ENCODE measurements at regions not wholly inside any gene's neighbourhood (a gene's known extent, or its start where the extent isn't known, plus 50 kb on each side); places are given as distances from the start of the nearest gene placed in this dataset.
A peak's percentile ranks its signal among the peaks of the same experiment; 100 is the strongest.

DNA sequence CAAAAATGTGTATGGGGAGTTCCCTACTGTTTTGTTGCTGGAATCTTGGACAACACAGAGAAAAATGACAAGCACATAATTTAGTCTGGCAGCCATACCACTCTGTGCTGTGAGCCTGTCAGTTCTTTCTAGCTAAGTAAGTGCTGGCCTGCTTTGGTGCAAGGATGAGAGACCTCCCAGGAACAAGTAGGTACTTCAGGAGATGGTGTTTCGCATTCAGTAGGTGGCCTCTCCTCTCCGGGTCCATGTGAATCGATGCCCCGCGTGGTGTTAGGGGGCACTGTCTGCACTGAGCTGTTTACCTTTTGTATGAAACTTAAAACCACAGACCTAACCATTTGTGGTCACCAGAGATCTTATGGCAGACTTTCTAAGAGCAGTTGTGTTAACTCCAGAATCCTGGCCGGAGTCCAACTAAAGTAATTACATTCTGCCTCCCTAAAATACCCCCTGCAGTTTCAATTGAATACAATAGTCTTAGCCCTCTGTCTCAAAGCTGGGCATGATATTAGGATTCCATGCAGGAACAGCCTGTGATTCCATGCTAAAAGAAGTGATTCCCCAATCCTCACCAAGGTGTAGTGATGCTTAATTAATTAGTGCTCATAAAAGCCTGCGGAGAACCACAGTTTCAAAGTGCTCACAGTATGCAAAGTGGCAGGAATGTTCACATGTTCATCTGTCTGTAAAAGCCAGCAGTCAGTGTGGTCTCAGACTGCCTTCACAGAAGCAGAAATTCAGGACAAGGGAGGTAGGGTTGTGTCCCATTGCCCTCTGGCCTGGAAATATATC is 64.2 kb downstream of the LLPH start:
- CTCF ChIA-PET = interaction anchor here (0.5 to 2.5 kb wide), 9 partner anchors 14 to 292 kb away, joined by 3 to 16 read pairs (median 4); no protein-coding TSS in a partner anchor
- H3K27ac ChIP-seq (ENCODE audit: extremely low read depth, low read depth, low read length) = peak overlapping the region; percentile 77
- no peak for TF ChIP-seq ZNF404 (tag by site-specific recombination; IDR thresholded peaks at IDR 0.05)
- no peak for TF ChIP-seq ZNF394 (tag by site-specific recombination; IDR thresholded peaks at IDR 0.05; ENCODE audit: borderline replicate concordance)
- TF ChIP-seq, protein P1, sequence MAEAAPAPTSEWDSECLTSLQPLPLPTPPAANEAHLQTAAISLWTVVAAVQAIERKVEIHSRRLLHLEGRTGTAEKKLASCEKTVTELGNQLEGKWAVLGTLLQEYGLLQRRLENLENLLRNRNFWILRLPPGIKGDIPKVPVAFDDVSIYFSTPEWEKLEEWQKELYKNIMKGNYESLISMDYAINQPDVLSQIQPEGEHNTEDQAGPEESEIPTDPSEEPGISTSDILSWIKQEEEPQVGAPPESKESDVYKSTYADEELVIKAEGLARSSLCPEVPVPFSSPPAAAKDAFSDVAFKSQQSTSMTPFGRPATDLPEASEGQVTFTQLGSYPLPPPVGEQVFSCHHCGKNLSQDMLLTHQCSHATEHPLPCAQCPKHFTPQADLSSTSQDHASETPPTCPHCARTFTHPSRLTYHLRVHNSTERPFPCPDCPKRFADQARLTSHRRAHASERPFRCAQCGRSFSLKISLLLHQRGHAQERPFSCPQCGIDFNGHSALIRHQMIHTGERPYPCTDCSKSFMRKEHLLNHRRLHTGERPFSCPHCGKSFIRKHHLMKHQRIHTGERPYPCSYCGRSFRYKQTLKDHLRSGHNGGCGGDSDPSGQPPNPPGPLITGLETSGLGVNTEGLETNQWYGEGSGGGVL (tag by site-specific recombination; IDR thresholded peaks at IDR 0.05) = 0 out of 2 replicates have a peak, but pooled peaks have one; percentile 20
- TF ChIP-seq, protein P2, sequence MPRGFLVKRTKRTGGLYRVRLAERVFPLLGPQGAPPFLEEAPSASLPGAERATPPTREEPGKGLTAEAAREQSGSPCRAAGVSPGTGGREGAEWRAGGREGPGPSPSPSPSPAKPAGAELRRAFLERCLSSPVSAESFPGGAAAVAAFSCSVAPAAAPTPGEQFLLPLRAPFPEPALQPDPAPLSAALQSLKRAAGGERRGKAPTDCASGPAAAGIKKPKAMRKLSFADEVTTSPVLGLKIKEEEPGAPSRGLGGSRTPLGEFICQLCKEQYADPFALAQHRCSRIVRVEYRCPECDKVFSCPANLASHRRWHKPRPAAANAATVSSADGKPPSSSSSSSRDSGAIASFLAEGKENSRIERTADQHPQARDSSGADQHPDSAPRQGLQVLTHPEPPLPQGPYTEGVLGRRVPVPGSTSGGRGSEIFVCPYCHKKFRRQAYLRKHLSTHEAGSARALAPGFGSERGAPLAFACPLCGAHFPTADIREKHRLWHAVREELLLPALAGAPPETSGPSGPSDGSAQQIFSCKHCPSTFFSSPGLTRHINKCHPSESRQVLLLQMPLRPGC (tag by site-specific recombination; IDR thresholded peaks at IDR 0.05) = no peak
- no peak for TF ChIP-seq HOXC10 (CRISPR knock-in tag; IDR thresholded peaks at IDR 0.05)
- TF ChIP-seq ZNF624 (tag by site-specific recombination; IDR thresholded peaks at IDR 0.05) = no peak
- TF ChIP-seq, protein P3, sequence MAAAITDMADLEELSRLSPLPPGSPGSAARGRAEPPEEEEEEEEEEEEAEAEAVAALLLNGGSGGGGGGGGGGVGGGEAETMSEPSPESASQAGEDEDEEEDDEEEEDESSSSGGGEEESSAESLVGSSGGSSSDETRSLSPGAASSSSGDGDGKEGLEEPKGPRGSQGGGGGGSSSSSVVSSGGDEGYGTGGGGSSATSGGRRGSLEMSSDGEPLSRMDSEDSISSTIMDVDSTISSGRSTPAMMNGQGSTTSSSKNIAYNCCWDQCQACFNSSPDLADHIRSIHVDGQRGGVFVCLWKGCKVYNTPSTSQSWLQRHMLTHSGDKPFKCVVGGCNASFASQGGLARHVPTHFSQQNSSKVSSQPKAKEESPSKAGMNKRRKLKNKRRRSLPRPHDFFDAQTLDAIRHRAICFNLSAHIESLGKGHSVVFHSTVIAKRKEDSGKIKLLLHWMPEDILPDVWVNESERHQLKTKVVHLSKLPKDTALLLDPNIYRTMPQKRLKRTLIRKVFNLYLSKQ (tag by site-specific recombination; IDR thresholded peaks at IDR 0.05; ENCODE audit: borderline replicate concordance) = no peak
- TF ChIP-seq, protein P4, sequence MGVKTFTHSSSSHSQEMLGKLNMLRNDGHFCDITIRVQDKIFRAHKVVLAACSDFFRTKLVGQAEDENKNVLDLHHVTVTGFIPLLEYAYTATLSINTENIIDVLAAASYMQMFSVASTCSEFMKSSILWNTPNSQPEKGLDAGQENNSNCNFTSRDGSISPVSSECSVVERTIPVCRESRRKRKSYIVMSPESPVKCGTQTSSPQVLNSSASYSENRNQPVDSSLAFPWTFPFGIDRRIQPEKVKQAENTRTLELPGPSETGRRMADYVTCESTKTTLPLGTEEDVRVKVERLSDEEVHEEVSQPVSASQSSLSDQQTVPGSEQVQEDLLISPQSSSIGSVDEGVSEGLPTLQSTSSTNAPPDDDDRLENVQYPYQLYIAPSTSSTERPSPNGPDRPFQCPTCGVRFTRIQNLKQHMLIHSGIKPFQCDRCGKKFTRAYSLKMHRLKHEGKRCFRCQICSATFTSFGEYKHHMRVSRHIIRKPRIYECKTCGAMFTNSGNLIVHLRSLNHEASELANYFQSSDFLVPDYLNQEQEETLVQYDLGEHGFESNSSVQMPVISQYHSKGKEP (tag by site-specific recombination; IDR thresholded peaks at IDR 0.05) = peak; percentile 61
- no peak for TF ChIP-seq ZNF596 (tag by site-specific recombination; IDR thresholded peaks at IDR 0.05)
- no peak for TF ChIP-seq ZNF133 (tag by site-specific recombination; IDR thresholded peaks at IDR 0.05)
- TF ChIP-seq ZBTB17 (tag by site-specific recombination; IDR thresholded peaks at IDR 0.05) = peak; percentile 72
- no peak for TF ChIP-seq ZBTB21 (tag by site-specific recombination; IDR thresholded peaks at IDR 0.05)
- TF ChIP-seq, protein P5, sequence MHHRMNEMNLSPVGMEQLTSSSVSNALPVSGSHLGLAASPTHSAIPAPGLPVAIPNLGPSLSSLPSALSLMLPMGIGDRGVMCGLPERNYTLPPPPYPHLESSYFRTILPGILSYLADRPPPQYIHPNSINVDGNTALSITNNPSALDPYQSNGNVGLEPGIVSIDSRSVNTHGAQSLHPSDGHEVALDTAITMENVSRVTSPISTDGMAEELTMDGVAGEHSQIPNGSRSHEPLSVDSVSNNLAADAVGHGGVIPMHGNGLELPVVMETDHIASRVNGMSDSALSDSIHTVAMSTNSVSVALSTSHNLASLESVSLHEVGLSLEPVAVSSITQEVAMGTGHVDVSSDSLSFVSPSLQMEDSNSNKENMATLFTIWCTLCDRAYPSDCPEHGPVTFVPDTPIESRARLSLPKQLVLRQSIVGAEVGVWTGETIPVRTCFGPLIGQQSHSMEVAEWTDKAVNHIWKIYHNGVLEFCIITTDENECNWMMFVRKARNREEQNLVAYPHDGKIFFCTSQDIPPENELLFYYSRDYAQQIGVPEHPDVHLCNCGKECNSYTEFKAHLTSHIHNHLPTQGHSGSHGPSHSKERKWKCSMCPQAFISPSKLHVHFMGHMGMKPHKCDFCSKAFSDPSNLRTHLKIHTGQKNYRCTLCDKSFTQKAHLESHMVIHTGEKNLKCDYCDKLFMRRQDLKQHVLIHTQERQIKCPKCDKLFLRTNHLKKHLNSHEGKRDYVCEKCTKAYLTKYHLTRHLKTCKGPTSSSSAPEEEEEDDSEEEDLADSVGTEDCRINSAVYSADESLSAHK (tag by site-specific recombination; IDR thresholded peaks at IDR 0.05) = peak; percentile 55; the same call in 1 of the 2 replicates
- TF ChIP-seq ZNF423 (tag by site-specific recombination; IDR thresholded peaks at IDR 0.05) = 0 out of 2 replicates have a peak, but pooled peaks have one; percentile 35
- no peak for TF ChIP-seq ZFP3 (tag by site-specific recombination; IDR thresholded peaks at IDR 0.05; ENCODE audit: low read depth)
- TF ChIP-seq ZNF549 (tag by site-specific recombination; IDR thresholded peaks at IDR 0.05) = no peak
- no peak for TF ChIP-seq ZNF544 (tag by site-specific recombination; IDR thresholded peaks at IDR 0.05)
- no peak for TF ChIP-seq ZNF311 (tag by site-specific recombination; IDR thresholded peaks at IDR 0.05; ENCODE audit: borderline replicate concordance)
- TF ChIP-seq FEZF1 (tag by site-specific recombination; IDR thresholded peaks at IDR 0.05) = peak; percentile 93
- TF ChIP-seq ZNF561 (tag by site-specific recombination; IDR thresholded peaks at IDR 0.05; ENCODE audit: borderline replicate concordance) = peak; percentile 86; the same call in 1 of the 2 replicates
- TF ChIP-seq, protein P6, sequence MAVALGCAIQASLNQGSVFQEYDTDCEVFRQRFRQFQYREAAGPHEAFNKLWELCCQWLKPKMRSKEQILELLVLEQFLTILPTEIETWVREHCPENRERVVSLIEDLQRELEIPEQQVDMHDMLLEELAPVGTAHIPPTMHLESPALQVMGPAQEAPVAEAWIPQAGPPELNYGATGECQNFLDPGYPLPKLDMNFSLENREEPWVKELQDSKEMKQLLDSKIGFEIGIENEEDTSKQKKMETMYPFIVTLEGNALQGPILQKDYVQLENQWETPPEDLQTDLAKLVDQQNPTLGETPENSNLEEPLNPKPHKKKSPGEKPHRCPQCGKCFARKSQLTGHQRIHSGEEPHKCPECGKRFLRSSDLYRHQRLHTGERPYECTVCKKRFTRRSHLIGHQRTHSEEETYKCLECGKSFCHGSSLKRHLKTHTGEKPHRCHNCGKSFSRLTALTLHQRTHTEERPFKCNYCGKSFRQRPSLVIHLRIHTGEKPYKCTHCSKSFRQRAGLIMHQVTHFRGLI (tag by site-specific recombination; IDR thresholded peaks at IDR 0.05) = no peak
- TF ChIP-seq SP7 (tag by site-specific recombination; IDR thresholded peaks at IDR 0.05) = peak; percentile 96
- peak; percentile 61 for TF ChIP-seq ZNF600 (tag by site-specific recombination; IDR thresholded peaks at IDR 0.05)
- TF ChIP-seq ZNF202 (tag by site-specific recombination; IDR thresholded peaks at IDR 0.05; ENCODE audit: borderline replicate concordance) = no peak
- no peak for TF ChIP-seq ZNF621 (tag by site-specific recombination; IDR thresholded peaks at IDR 0.05)
- no peak for TF ChIP-seq PRDM1 (tag by site-specific recombination; IDR thresholded peaks at IDR 0.05)
- no peak for TF ChIP-seq SETDB1 (IDR thresholded peaks at IDR 0.05; ENCODE audit: insufficient read length, low read length)

More for the DNA sequence above, 64.2 kb downstream of the LLPH start:
- no peaks in the 10 kb centered on the region for H3K36me3 ChIP-seq (ENCODE audit: control insufficient read depth in 2 of 2, insufficient read depth in 1 of 2, low read length in 2 of 2)
- H3K4me1 ChIP-seq (ENCODE audit: control insufficient read depth, insufficient read depth, low read length) = peaks cover 46% of the 10 kb centered on the region
- POLR2A ChIA-PET = interaction anchor here (0.8 kb wide), 1 partner anchor 17 kb away, joined by 3 read pairs; no protein-coding TSS in a partner anchor
- no peaks in the 10 kb centered on the region for H3K9me3 ChIP-seq (ENCODE audit: control insufficient read depth, insufficient read depth, low read depth, low read length)
- H3K4me3 ChIP-seq (ENCODE audit: low read depth, low read length) = no peak overlapping the region
